Gastrocnemius medialis (tissue), 4 donors: ENCODE measurements at regions not wholly inside any gene's neighbourhood (a gene's known extent, or its start where the extent isn't known, plus 50 kb on each side); places are given as distances from the start of the nearest gene placed in this dataset.

Source experiments
- POLR2A ChIP-seq, 2 donors: fragments of 450-650 bp; IDR thresholded peaks; one replicate each; pipeline ENCODE4 v1.6.1; 2017; ENCODE audit warnings: antibody characterized with exemption in 2 of 2, mild to moderate bottlenecking in 2 of 2, moderate library complexity in 2 of 2
- TF ChIP-seq, protein P1 (sequence below), 5 experiments: fragments of 450-650 bp in 3 of 5; fragments of 200-600 bp in 2 of 5; sonication (generic) in 2 of 5; IDR thresholded peaks in 4 of 5; conservative IDR thresholded peaks in 1 of 5; 1 replicate in 4 of 5; 2 replicates in 1 of 5; pipeline ENCODE4 v1.5.1; 2016 to 2019; ENCODE audit warnings: antibody characterized with exemption in 5 of 5, mild to moderate bottlenecking in 3 of 5, moderate library complexity in 3 of 5

DNA sequence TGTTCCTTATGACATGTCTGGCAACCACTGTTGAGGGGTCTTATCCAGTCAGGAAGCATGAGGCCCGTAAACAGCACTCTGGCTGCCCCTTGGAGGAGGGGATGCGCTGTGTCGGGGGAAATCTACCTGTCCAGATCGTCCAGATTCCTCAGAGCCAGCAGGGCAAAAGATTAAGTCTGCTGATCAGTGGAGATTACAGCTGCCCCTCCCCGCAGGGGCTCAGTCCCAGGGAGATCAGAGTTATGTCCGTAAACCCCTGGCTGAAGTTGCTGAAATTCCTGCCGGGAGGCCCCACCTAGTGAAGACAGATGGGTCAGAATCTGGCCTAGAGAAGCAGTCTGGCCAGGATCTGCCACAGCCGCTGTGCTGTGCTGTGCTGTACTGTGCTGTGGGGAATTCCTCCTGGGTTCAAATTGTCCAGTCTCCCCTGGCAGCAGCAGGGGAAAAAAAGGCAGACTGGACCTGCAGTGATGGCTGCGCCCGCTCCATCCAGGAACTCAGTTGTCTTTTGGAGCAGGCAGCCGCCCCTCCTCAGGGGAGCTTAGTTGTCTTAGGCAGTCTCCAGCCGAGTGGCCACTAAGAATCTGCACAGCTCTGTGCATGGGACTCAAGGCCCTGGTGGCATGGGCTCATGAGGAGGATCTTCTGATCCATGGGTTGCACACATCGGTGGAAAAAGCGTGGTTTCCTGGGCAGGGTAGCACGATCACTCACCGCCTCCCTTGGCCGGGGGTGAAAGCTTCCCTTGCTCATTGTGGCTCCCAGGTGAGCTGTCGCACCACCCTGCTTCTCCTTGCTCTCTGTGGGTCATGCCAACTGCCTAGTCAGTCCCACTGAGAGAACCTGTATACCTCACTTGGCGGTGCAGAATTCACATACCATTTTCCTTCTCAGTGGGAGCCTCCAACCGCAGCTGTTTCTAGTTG, 1368.8 kb upstream of the ADGRB3 start:
- TF ChIP-seq, protein P1, sequence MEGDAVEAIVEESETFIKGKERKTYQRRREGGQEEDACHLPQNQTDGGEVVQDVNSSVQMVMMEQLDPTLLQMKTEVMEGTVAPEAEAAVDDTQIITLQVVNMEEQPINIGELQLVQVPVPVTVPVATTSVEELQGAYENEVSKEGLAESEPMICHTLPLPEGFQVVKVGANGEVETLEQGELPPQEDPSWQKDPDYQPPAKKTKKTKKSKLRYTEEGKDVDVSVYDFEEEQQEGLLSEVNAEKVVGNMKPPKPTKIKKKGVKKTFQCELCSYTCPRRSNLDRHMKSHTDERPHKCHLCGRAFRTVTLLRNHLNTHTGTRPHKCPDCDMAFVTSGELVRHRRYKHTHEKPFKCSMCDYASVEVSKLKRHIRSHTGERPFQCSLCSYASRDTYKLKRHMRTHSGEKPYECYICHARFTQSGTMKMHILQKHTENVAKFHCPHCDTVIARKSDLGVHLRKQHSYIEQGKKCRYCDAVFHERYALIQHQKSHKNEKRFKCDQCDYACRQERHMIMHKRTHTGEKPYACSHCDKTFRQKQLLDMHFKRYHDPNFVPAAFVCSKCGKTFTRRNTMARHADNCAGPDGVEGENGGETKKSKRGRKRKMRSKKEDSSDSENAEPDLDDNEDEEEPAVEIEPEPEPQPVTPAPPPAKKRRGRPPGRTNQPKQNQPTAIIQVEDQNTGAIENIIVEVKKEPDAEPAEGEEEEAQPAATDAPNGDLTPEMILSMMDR (IDR thresholded peaks at IDR 0.05 in 4 of 5, conservative IDR thresholded peaks at IDR 0.05 in 1 of 5), result no peak
- no peak for TF ChIP-seq POLR2A (IDR thresholded peaks at IDR 0.05)
